Panc1 (cell line): ENCODE measurements at regions not wholly inside any gene's neighbourhood (a gene's known extent, or its start where the extent isn't known, plus 50 kb on each side); places are given as distances from the start of the nearest gene placed in this dataset.
A peak's percentile ranks its signal among the peaks of the same experiment; 100 is the strongest.

ENCODE experiments used
- ATAC-seq: fragments of 200-7000 bp; cut with Tn5 transposase; 2 replicates; pipeline ENCODE4 v1.9.1; 2020; ENCODE audit warnings: mild to moderate bottlenecking, moderate library complexity
- BruUV-seq: library from RNA; stranded (reverse); fragments of 400-500 nt; replicated peaks from 2 replicates; lab custom pipeline; 2021; lab: Mats Ljungman, UMichigan
- CTCF ChIA-PET: fragments of 300-600 bp; sonication (Branson Sonifier 250); formaldehyde crosslinking; loops from one replicate; lab custom pipeline; 2022; ENCODE audit warnings: antibody characterized with exemption; lab: Charles Lee
- POLR2A ChIA-PET: fragments of 300-600 bp; sonication (Branson Sonifier 250); formaldehyde crosslinking; loops from one replicate; lab custom pipeline; 2022; ENCODE audit warnings: antibody characterized with exemption; lab: Charles Lee
- DNase-seq: peaks from one replicate; pipeline ENCODE4 v3.0.0-alpha.2; 2010; ENCODE audit warnings: low read depth, low spot score
- H3K27ac ChIP-seq: 2 replicates; pipeline ENCODE4 v1.5.1; 2011; ENCODE audit warnings: mild to moderate bottlenecking, low read length, inconsistent platforms
- H3K27me3 ChIP-seq: fragments of 200-500 bp; sonication (Bioruptor generic); 2 replicates; pipeline ENCODE4 v1.6.0; 2014; ENCODE audit warnings: low read length, inconsistent platforms; ENCODE audit not compliant: control insufficient read depth, insufficient read depth
- H3K36me3 ChIP-seq: fragments of 200-500 bp; sonication (Bioruptor generic); 2 replicates; pipeline ENCODE4 v1.5.1; 2014; ENCODE audit warnings: inconsistent platforms, mild to moderate bottlenecking, low read length, moderate library complexity; ENCODE audit not compliant: control insufficient read depth, insufficient read depth
- H3K4me1 ChIP-seq: 2 replicates; pipeline ENCODE4 v1.5.1; 2011; ENCODE audit warnings: inconsistent platforms, mild to moderate bottlenecking, low read length, moderate library complexity; ENCODE audit not compliant: control insufficient read depth, insufficient read depth
- H3K4me3 ChIP-seq, 2 experiments: 2 replicates each; pipeline ENCODE4 v1.5.1; 2011 to 2012; ENCODE audit warnings: low read depth in 2 of 2, low read length in 2 of 2, mild to moderate bottlenecking in 2 of 2, inconsistent platforms in 1 of 2, moderate library complexity in 1 of 2
- H3K9me3 ChIP-seq: fragments of 200-500 bp; sonication (Bioruptor generic); 2 replicates; pipeline ENCODE4 v1.5.1; 2014; ENCODE audit warnings: low read depth, mild to moderate bottlenecking, inconsistent platforms, low read length, moderate library complexity; ENCODE audit not compliant: control insufficient read depth, insufficient read depth
- CTCF ChIP-seq: fragments of 450-650 bp; IDR thresholded peaks from 2 replicates; pipeline ENCODE4 v1.5.1; 2017; ENCODE audit warnings: mild to moderate bottlenecking
- POLR2AphosphoS5 ChIP-seq: IDR thresholded peaks from 2 replicates; pipeline ENCODE4 v1.6.1; 2012; ENCODE audit warnings: mild to moderate bottlenecking, low read depth, low read length, moderate library complexity
- REST ChIP-seq, 2 experiments: IDR thresholded peaks; 2 replicates each; pipeline ENCODE4 v1.6.1; 2011 to 2012; ENCODE audit warnings: low read depth in 2 of 2, control low read depth in 1 of 2, low read length in 1 of 2, mild to moderate bottlenecking in 1 of 2, moderate library complexity in 1 of 2; ENCODE audit not compliant: insufficient read depth in 1 of 2
- SIN3A ChIP-seq: IDR thresholded peaks from 2 replicates; pipeline ENCODE4 v1.6.1; 2012; ENCODE audit warnings: low read depth, mild to moderate bottlenecking, low read length, moderate library complexity, borderline replicate concordance; ENCODE audit not compliant: insufficient read depth
- TCF7L2 ChIP-seq: IDR thresholded peaks from 2 replicates; pipeline ENCODE4 v1.6.1; 2011; ENCODE audit warnings: mild to moderate bottlenecking, low read depth, low read length, inconsistent platforms
- in situ Hi-C: cut with HindIII; loops from 2 replicates; pipeline ENCODE4 v1.10.0; 2016; ENCODE audit warnings: low sequenced_read_pairs, low pct_unique_long_range_greater_than_20kb
- intact Hi-C: fragments of 100-400 bp; cut with micrococcal nuclease; formaldehyde crosslinking; loops from one replicate; pipeline ENCODE4 v1.10.0; 2022; ENCODE audit not compliant: unreplicated experiment

- CTCF ChIA-PET: no interaction called here
- intact Hi-C loops: no loop called here
- no peaks in the 10 kb centered on the region for H3K36me3 ChIP-seq
- ATAC-seq (no peak), DNase-seq (no peak)
- in situ Hi-C loops: no loop called here
- H3K9me3 ChIP-seq: no peaks in the 10 kb centered on the region
- H3K4me3 ChIP-seq: no peak overlapping the region
- H3K4me1 ChIP-seq: no peaks in the 10 kb centered on the region
- BruUV-seq: no TSS peak
- no peak overlapping the region for H3K27ac ChIP-seq
- TF ChIP-seq REST (IDR thresholded peaks at IDR 0.05; ENCODE audit: insufficient read depth in 1 of 2, low read depth in 2 of 2, low read length in 1 of 2): no peak
- no peak for TF ChIP-seq SIN3A
- no peak for TF ChIP-seq CTCF
- TF ChIP-seq POLR2AphosphoS5: no peak
- no peak for TF ChIP-seq TCF7L2
- POLR2A ChIA-PET: no interaction called here
- H3K27me3 ChIP-seq: peaks cover 2% of the 10 kb centered on the region; the same call in 1 of the 2 replicates
These were observed 272.3 kb upstream of the WWC1 start for GRCh38 chr5:168019143-168019542.

- CTCF ChIA-PET: interaction anchor here (0.8 kb wide), 1 partner anchor 455 kb away, joined by 4 read pairs; no protein-coding TSS in a partner anchor
- in situ Hi-C loops (no loop called here), intact Hi-C loops (loop anchor here (10.0 kb wide), 1 partner anchor 296 kb away; no protein-coding TSS in a partner anchor)
- ATAC-seq: no peak
- no peaks in the 10 kb centered on the region for H3K4me1 ChIP-seq
- H3K9me3 ChIP-seq: no peaks in the 10 kb centered on the region
- peaks cover 2% of the 10 kb centered on the region for H3K27me3 ChIP-seq
- no peaks in the 10 kb centered on the region for H3K36me3 ChIP-seq
- TF ChIP-seq CTCF (peak; percentile 42; the same call in 1 of the 2 replicates), SIN3A (no peak), REST (IDR thresholded peaks at IDR 0.05; ENCODE audit: insufficient read depth in 1 of 2, low read depth in 2 of 2, low read length in 1 of 2) (no peak), POLR2AphosphoS5 (no peak)
- no TSS peak for BruUV-seq
- no peak overlapping the region for H3K4me3 ChIP-seq
- no peak overlapping the region for H3K27ac ChIP-seq
- POLR2A ChIA-PET: no interaction called here
- no peak for DNase-seq
These were observed 270.7 kb upstream of the WWC1 start for GRCh38 chr5:168020542-168021294.
